ENCODE measurements at regions not wholly inside any gene's neighbourhood (a gene's known extent, or its start where the extent isn't known, plus 50 kb on each side); places are given as distances from the start of the nearest gene placed in this dataset.

- TF ChIP-seq CTCF (conservative IDR thresholded peaks at IDR 0.05; ENCODE audit: low read depth in 2 of 2) (no peak), STAT1 (IDR thresholded peaks at IDR 0.05; ENCODE audit: unreplicated experiment) (no peak), ZNF114 (CRISPR knock-in tag; IDR thresholded peaks at IDR 0.05) (no peak), ZNF331 (CRISPR knock-in tag; IDR thresholded peaks at IDR 0.05; ENCODE audit: low read depth) (no peak), EZH2phosphoT487 (IDR thresholded peaks at IDR 0.05; ENCODE audit: unreplicated experiment) (no peak), REST (IDR thresholded peaks at IDR 0.05; ENCODE audit: unreplicated experiment) (no peak), JUNB (IDR thresholded peaks at IDR 0.05; ENCODE audit: unreplicated experiment) (no peak), CREB1 (CRISPR knock-in tag; IDR thresholded peaks at IDR 0.05; ENCODE audit: low read depth) (no peak)
These were observed 254.3 kb upstream of the LYZL1 start (continued) for GRCh38 chr10:29034592-29034991.

- no peak overlapping the region for H3K4me3 ChIP-seq
- H3K36me3 ChIP-seq (ENCODE audit: insufficient read depth), result no peaks in the 10 kb centered on the region
- H3K4me2 ChIP-seq, result no peak overlapping the region
- H3K27me3 Mint-ChIP-seq (ENCODE audit: insufficient read depth, low read depth, poor library complexity), result peaks cover 2% of the 10 kb centered on the region
- H3K27ac ChIP-seq (ENCODE audit: low read depth), result no peak overlapping the region
- no peaks in the 10 kb centered on the region for H3K79me2 ChIP-seq (replicated peaks; ENCODE audit: insufficient read depth)
- H4K20me1 ChIP-seq (replicated peaks; ENCODE audit: insufficient read depth), result no peaks in the 10 kb centered on the region
- peaks cover 7% of the 10 kb centered on the region for H3K9me3 Mint-ChIP-seq
- H3F3A ChIP-seq (replicated peaks; ENCODE audit: low read depth), result no peaks in the 10 kb centered on the region
- H3K36me3 Mint-ChIP-seq (ENCODE audit: low read depth), result peaks cover 5% of the 10 kb centered on the region
- no peak overlapping the region for H2AFZ ChIP-seq
- no peaks in the 10 kb centered on the region for H3K4me1 ChIP-seq (ENCODE audit: insufficient read depth)
- H3K4me3 Mint-ChIP-seq, result no peak overlapping the region
- H3K27ac Mint-ChIP-seq, result no peak overlapping the region
- ATAC-seq (no peak), DNase-seq (ENCODE audit: low spot score) (no peak)
- H3K4me1 Mint-ChIP-seq, result no peaks in the 10 kb centered on the region
- peaks cover 3% of the 10 kb centered on the region; the same call in 1 of the 2 replicates for H3K9me2 ChIP-seq (ENCODE audit: insufficient read depth)
- no peaks in the 10 kb centered on the region for H3K27me3 ChIP-seq (ENCODE audit: insufficient read depth)
- TF ChIP-seq ZNF114 (CRISPR knock-in tag; IDR thresholded peaks at IDR 0.05), result no peak
- TF ChIP-seq POLR2AphosphoS5 (IDR thresholded peaks at IDR 0.05; ENCODE audit: low read depth), result no peak
- TF ChIP-seq ETS1 (IDR thresholded peaks at IDR 0.05), result no peak
- no peak for TF ChIP-seq EZH2 (IDR thresholded peaks at IDR 0.05; ENCODE audit: low read depth, unreplicated experiment)
- TF ChIP-seq NANOG (IDR thresholded peaks at IDR 0.05; ENCODE audit: borderline replicate concordance), result no peak
- no peak for TF ChIP-seq ZNF462 (CRISPR knock-in tag; IDR thresholded peaks at IDR 0.05)
- TF ChIP-seq CREB1 (CRISPR knock-in tag; IDR thresholded peaks at IDR 0.05; ENCODE audit: low read depth), result no peak
- no peak for TF ChIP-seq ZNF331 (CRISPR knock-in tag; IDR thresholded peaks at IDR 0.05; ENCODE audit: low read depth)
- TF ChIP-seq STAT1 (IDR thresholded peaks at IDR 0.05; ENCODE audit: unreplicated experiment), result no peak
These were observed 253.1 kb upstream of the LYZL1 start for GRCh38 chr10:29035721-29036120.

All from GM23338 (cell line).